SU-DHL-6 (cell line): ENCODE measurements at regions not wholly inside any gene's neighbourhood (a gene's known extent, or its start where the extent isn't known, plus 50 kb on each side); places are given as distances from the start of the nearest gene placed in this dataset.
A peak's percentile ranks its signal among the peaks of the same experiment; 100 is the strongest.

ENCODE experiments used
- H2AFZ ChIP-seq: fragments of 200-600 bp; sonication (generic); 2 replicates; pipeline ENCODE4 v1.6.1; 2014; ENCODE audit warnings: low read depth, mild to moderate bottlenecking, moderate library complexity, mixed read lengths, antibody characterized with exemption, low read length; ENCODE audit not compliant: severe bottlenecking
- H3F3A ChIP-seq: fragments of 200-600 bp; shearing (Covaris generic); 2 replicates; pipeline ENCODE4 v1.6.0; 2016; ENCODE audit warnings: antibody characterized with exemption, mild to moderate bottlenecking; ENCODE audit not compliant: insufficient read depth
- H3K27ac ChIP-seq: fragments of 200-600 bp; sonication (generic); 2 replicates; pipeline ENCODE4 v1.5.1; 2016; ENCODE audit warnings: low read depth, mild to moderate bottlenecking, low read length, moderate library complexity, mixed read lengths
- H3K27me3 ChIP-seq: fragments of 200-600 bp; sonication (generic), shearing (Covaris generic); 2 replicates; pipeline ENCODE4 v1.6.0; 2014; ENCODE audit warnings: mild to moderate bottlenecking, low read length
- H3K36me3 ChIP-seq: fragments of 200-600 bp; sonication (generic); 2 replicates; pipeline ENCODE4 v1.6.1; 2014; ENCODE audit warnings: mild to moderate bottlenecking, low read length, mixed read lengths
- H3K4me2 ChIP-seq: fragments of 300-600, 200-600 bp; shearing (Covaris generic), sonication (generic); 2 replicates; pipeline ENCODE4 v1.6.0; 2014; ENCODE audit warnings: low read length, low read depth, mild to moderate bottlenecking; ENCODE audit not compliant: poor library complexity, severe bottlenecking
- H3K4me3 ChIP-seq: fragments of 200-600 bp; sonication (generic); 2 replicates; pipeline ENCODE4 v1.5.1; 2014; ENCODE audit warnings: antibody characterized with exemption, low read length, mild to moderate bottlenecking, mixed read lengths; ENCODE audit not compliant: insufficient read depth, poor library complexity, severe bottlenecking
- H3K79me2 ChIP-seq: fragments of 200-600 bp; sonication (generic); 2 replicates; pipeline ENCODE4 v1.6.1; 2014; ENCODE audit warnings: mild to moderate bottlenecking, low read length, moderate library complexity; ENCODE audit not compliant: insufficient read depth
- H3K9ac ChIP-seq: fragments of 200-600 bp; sonication (generic); 2 replicates; pipeline ENCODE4 v1.7.0; 2014; ENCODE audit warnings: mild to moderate bottlenecking, low read length
- H3K9me2 ChIP-seq: fragments of 200-600 bp; sonication (generic); replicated peaks from 2 replicates; pipeline ENCODE4 v1.6.1; 2014; ENCODE audit warnings: low read length; ENCODE audit not compliant: insufficient read depth
- H3K9me3 ChIP-seq: fragments of 200-600 bp; sonication (generic); 2 replicates; pipeline ENCODE4 v1.6.1; 2014; ENCODE audit warnings: low read length, mixed read lengths; ENCODE audit not compliant: insufficient read depth
- H4K20me1 ChIP-seq: fragments of 200-600 bp; sonication (generic); 2 replicates; pipeline ENCODE4 v1.6.1; 2014; ENCODE audit warnings: low read depth, mild to moderate bottlenecking, antibody characterized with exemption, low read length, moderate library complexity, mixed read lengths
- CTCF ChIP-seq: fragments of 200-600 bp; sonication (generic); IDR thresholded peaks from one replicate; pipeline ENCODE4 v1.5.1; 2017; ENCODE audit warnings: antibody characterized with exemption, mild to moderate bottlenecking, low read length, moderate library complexity; ENCODE audit not compliant: insufficient read depth, poor library complexity, severe bottlenecking
- EZH2phosphoT487 ChIP-seq: fragments of 200-600 bp; sonication (generic), shearing (Covaris generic); conservative IDR thresholded peaks from 2 replicates; pipeline ENCODE4 v1.6.1; 2018; ENCODE audit warnings: mild to moderate bottlenecking, antibody characterized with exemption, low read length, moderate library complexity, mixed read lengths

GRCh38 chr13:74063533-74064100 lies 70.6 kb downstream of the KLF12 start:
- Histone ChIP-seq H3K79me2 (no peaks in the 10 kb centered on the region), H3F3A (no peaks in the 10 kb centered on the region), H4K20me1 (no peaks in the 10 kb centered on the region), H3K4me3 (peak overlapping the region; percentile 27), H3K27ac (peak overlapping the region; percentile 45; the same call in 1 of the 2 replicates), H3K9me2 (no peaks in the 10 kb centered on the region), H3K4me2 (peak overlapping the region; percentile 58), H2AFZ (no peak overlapping the region), H3K9ac (peak overlapping the region; percentile 32; the same call in 1 of the 2 replicates), H3K36me3 (peaks cover 3% of the 10 kb centered on the region; the same call in 1 of the 2 replicates), H3K27me3 (no peaks in the 10 kb centered on the region), H3K9me3 (no peaks in the 10 kb centered on the region)
- no peak for TF ChIP-seq EZH2phosphoT487
- TF ChIP-seq CTCF: no peak

- H3K27me3 ChIP-seq: no peaks in the 10 kb centered on the region
- peaks cover 3% of the 10 kb centered on the region; the same call in 1 of the 2 replicates for H3K36me3 ChIP-seq
- no peaks in the 10 kb centered on the region for H3K9me2 ChIP-seq
- peak overlapping the region; percentile 27 for H3K4me3 ChIP-seq
- peak overlapping the region; percentile 32 for H3K9ac ChIP-seq
- no peak overlapping the region for H2AFZ ChIP-seq
- H3K79me2 ChIP-seq: no peaks in the 10 kb centered on the region
- H3F3A ChIP-seq: no peaks in the 10 kb centered on the region
- H4K20me1 ChIP-seq: no peaks in the 10 kb centered on the region
- H3K27ac ChIP-seq: peak overlapping the region; percentile 45; the same call in 1 of the 2 replicates
- no peaks in the 10 kb centered on the region for H3K9me3 ChIP-seq
- peak overlapping the region; percentile 58 for H3K4me2 ChIP-seq
- TF ChIP-seq EZH2phosphoT487 (no peak), CTCF (no peak)
Measured at GRCh38 chr13:74062933-74063332, 71.3 kb downstream of the KLF12 start.

- peak overlapping the region; percentile 27 for H3K4me3 ChIP-seq
- TF ChIP-seq CTCF (no peak), EZH2phosphoT487 (no peak)
- no peaks in the 10 kb centered on the region for H3K27me3 ChIP-seq
- no peak overlapping the region for H2AFZ ChIP-seq
- no peaks in the 10 kb centered on the region for H3K9me3 ChIP-seq
- peak overlapping the region; percentile 45 for H3K27ac ChIP-seq
- H4K20me1 ChIP-seq: no peaks in the 10 kb centered on the region
- H3K9me2 ChIP-seq: no peaks in the 10 kb centered on the region
- no peaks in the 10 kb centered on the region for H3K79me2 ChIP-seq
- peak overlapping the region; percentile 32 for H3K9ac ChIP-seq
- peaks cover 3% of the 10 kb centered on the region; the same call in 1 of the 2 replicates for H3K36me3 ChIP-seq
- H3K4me2 ChIP-seq: peak overlapping the region; percentile 58
- no peaks in the 10 kb centered on the region for H3F3A ChIP-seq
Measured at GRCh38 chr13:74061926-74062595, 72.1 kb downstream of the KLF12 start.
